H1 (cell line): ENCODE measurements at regions not wholly inside any gene's neighbourhood (a gene's known extent, or its start where the extent isn't known, plus 50 kb on each side); places are given as distances from the start of the nearest gene placed in this dataset.

Source experiments
- CTCF ChIA-PET: fragments of 300-600 bp; sonication (Branson Sonifier 250); formaldehyde crosslinking; loops from one replicate; lab custom pipeline; 2021; ENCODE audit not compliant: partially characterized antibody; lab: Charles Lee
- POLR2A ChIA-PET: fragments of 300-600 bp; sonication (Branson Sonifier 250); formaldehyde crosslinking; loops from one replicate; lab custom pipeline; 2021; ENCODE audit warnings: inconsistent platforms; ENCODE audit not compliant: partially characterized antibody; lab: Charles Lee
- DNase-seq, 2 experiments: peaks; one replicate each; pipeline versions ENCODE4 v3.0.0 to v3.0.0-alpha.2; 2010 to 2022; ENCODE audit warnings: low spot score in 2 of 2, low read depth in 1 of 2, mixed read lengths in 1 of 2
- FAIRE-seq: peaks from 2 replicates; lab custom pipeline; 2011; peaks lifted over from hg19 to GRCh38; lab: Jason Lieb, UNC
- H2AFZ ChIP-seq: 2 replicates; pipeline ENCODE4 v1.8.1; 2012; ENCODE audit warnings: low read length, inconsistent platforms
- H2AK5ac ChIP-seq: 2 replicates; pipeline ENCODE4 v1.6.1; 2013; ENCODE audit warnings: low read depth, low read length
- H2BK120ac ChIP-seq: replicated peaks from 2 replicates; pipeline ENCODE3; 2013; ENCODE audit warnings: low read depth, low read length, inconsistent platforms
- H2BK12ac ChIP-seq: 2 replicates; pipeline ENCODE4 v1.6.1; 2013; ENCODE audit warnings: low read depth, low read length
- H2BK15ac ChIP-seq: 2 replicates; pipeline ENCODE4 v1.6.1; 2013; ENCODE audit warnings: low read length
- H2BK20ac ChIP-seq: 2 replicates; pipeline ENCODE4 v1.6.1; 2013; ENCODE audit warnings: low read length
- H2BK5ac ChIP-seq: 2 replicates; pipeline ENCODE4 v1.6.1; 2013; ENCODE audit warnings: low read depth, low read length
- H3K14ac ChIP-seq: 2 replicates; pipeline ENCODE4 v1.6.1; 2013; ENCODE audit warnings: inconsistent platforms; ENCODE audit not compliant: insufficient read length
- H3K18ac ChIP-seq: 2 replicates; pipeline ENCODE4 v1.6.1; 2013; ENCODE audit warnings: low read length; ENCODE audit errors: extremely low read depth
- H3K23ac ChIP-seq: 2 replicates; pipeline ENCODE4 v1.6.1; 2013; ENCODE audit warnings: inconsistent platforms; ENCODE audit not compliant: insufficient read length
- H3K23me2 ChIP-seq: 2 replicates; pipeline ENCODE4 v1.6.1; 2013; ENCODE audit warnings: low read depth, low read length
- H3K27ac ChIP-seq: 2 replicates; pipeline ENCODE4 v1.6.1; 2011; ENCODE audit warnings: low read depth, low read length, inconsistent platforms
- H3K27me3 ChIP-seq, 4 experiments: replicated peaks in 1 of 4; 1 replicate in 1 of 4; 2 replicates in 3 of 4; pipeline versions ENCODE4 v1.6.1 to v1.8.1; 2011 to 2013; ENCODE audit warnings: low read length in 3 of 4, mild to moderate bottlenecking in 3 of 4, inconsistent platforms in 2 of 4, mixed read lengths in 2 of 4, moderate library complexity in 1 of 4; ENCODE audit not compliant: control insufficient read depth in 3 of 4, insufficient read depth in 3 of 4; ENCODE audit errors: extremely low read depth in 1 of 4
- H3K36me3 ChIP-seq, 4 experiments: 2 replicates each; pipeline versions ENCODE4 v1.6.1 to v1.8.1; 2011 to 2013; ENCODE audit warnings: mild to moderate bottlenecking in 4 of 4, low read length in 3 of 4, moderate library complexity in 2 of 4, control low read depth in 1 of 4, inconsistent platforms in 1 of 4; ENCODE audit not compliant: insufficient read depth in 4 of 4, control insufficient read depth in 2 of 4
- H3K4ac ChIP-seq: replicated peaks from 2 replicates; pipeline ENCODE3; 2013; ENCODE audit warnings: low read length, low read depth, mixed read lengths, inconsistent platforms; ENCODE audit not compliant: insufficient read length
- H3K4me1 ChIP-seq, 4 experiments: replicated peaks in 1 of 4; 1 replicate in 1 of 4; 2 replicates in 3 of 4; pipeline versions ENCODE4 v1.6.1 to v1.8.1; 2011 to 2013; ENCODE audit warnings: low read length in 3 of 4, inconsistent platforms in 2 of 4, mixed read lengths in 1 of 4; ENCODE audit not compliant: insufficient read depth in 4 of 4, control insufficient read depth in 3 of 4
- H3K4me2 ChIP-seq, 2 experiments: 2 replicates each; pipeline versions ENCODE4 v1.6.1 to v1.8.1; 2011 to 2013; ENCODE audit warnings: low read depth in 2 of 2, low read length in 2 of 2, control low read depth in 1 of 2, inconsistent platforms in 1 of 2, mild to moderate bottlenecking in 1 of 2; ENCODE audit not compliant: insufficient read depth in 1 of 2
- H3K4me3 ChIP-seq, 4 experiments: fragments of 200-600, 300-600 bp in 1 of 4; sonication (generic), shearing (Covaris generic), sonication (Bioruptor Twin) in 1 of 4; 2 replicates each; pipeline versions ENCODE4 v1.5.1 to v1.8.1; 2011 to 2016; ENCODE audit warnings: low read length in 4 of 4, low read depth in 3 of 4, control low read depth in 2 of 4, inconsistent platforms in 2 of 4, mild to moderate bottlenecking in 2 of 4, mixed read lengths in 1 of 4, moderate library complexity in 1 of 4; ENCODE audit not compliant: insufficient read depth in 2 of 4; ENCODE audit errors: extremely low read depth in 1 of 4
- H3K56ac ChIP-seq: replicated peaks from 2 replicates; pipeline ENCODE3; 2013; ENCODE audit warnings: low read depth, mild to moderate bottlenecking, mixed read lengths, low read length, inconsistent platforms; ENCODE audit not compliant: insufficient read length
- H3K79me1 ChIP-seq: 2 replicates; pipeline ENCODE4 v1.6.1; 2013; ENCODE audit warnings: low read depth, low read length, control low read depth
- H3K79me2 ChIP-seq, 2 experiments: 2 replicates each; pipeline versions ENCODE4 v1.6.1 to v1.8.1; 2012 to 2013; ENCODE audit warnings: low read length in 2 of 2, mild to moderate bottlenecking in 2 of 2, inconsistent platforms in 1 of 2; ENCODE audit not compliant: insufficient read depth in 2 of 2, control insufficient read depth in 1 of 2
- H3K9ac ChIP-seq, 4 experiments: replicated peaks in 1 of 4; 1 replicate in 1 of 4; 2 replicates in 3 of 4; pipeline versions ENCODE4 v1.6.1 to v1.8.1; 2011 to 2013; ENCODE audit warnings: low read depth in 3 of 4, low read length in 3 of 4, control low read depth in 2 of 4, mild to moderate bottlenecking in 2 of 4, moderate library complexity in 2 of 4, inconsistent platforms in 1 of 4; ENCODE audit errors: extremely low read depth in 1 of 4
- H3K9me3 ChIP-seq, 2 experiments: 2 replicates each; pipeline versions ENCODE4 v1.6.1 to v1.8.1; 2012 to 2013; ENCODE audit warnings: mild to moderate bottlenecking in 2 of 2, moderate library complexity in 2 of 2, control low read depth in 1 of 2, inconsistent platforms in 1 of 2, low read depth in 1 of 2, low read length in 1 of 2, mixed read lengths in 1 of 2; ENCODE audit not compliant: insufficient read depth in 2 of 2
- H4K20me1 ChIP-seq, 2 experiments: replicated peaks in 1 of 2; 2 replicates each; pipeline versions ENCODE3 to v1.8.1; 2011 to 2013; ENCODE audit warnings: inconsistent platforms in 2 of 2, low read length in 2 of 2, mild to moderate bottlenecking in 1 of 2; ENCODE audit not compliant: insufficient read depth in 2 of 2, control insufficient read depth in 1 of 2
- H4K5ac ChIP-seq: 2 replicates; pipeline ENCODE4 v1.6.1; 2013; ENCODE audit warnings: low read length, low read depth, mixed read lengths, inconsistent platforms; ENCODE audit not compliant: insufficient read length
- H4K8ac ChIP-seq: 2 replicates; pipeline ENCODE4 v1.8.0; 2013; ENCODE audit warnings: mild to moderate bottlenecking, moderate library complexity, low read length, inconsistent platforms; ENCODE audit not compliant: insufficient read depth; ENCODE audit errors: extremely low read depth
- H4K91ac ChIP-seq: replicated peaks from 2 replicates; pipeline ENCODE3; 2013; ENCODE audit warnings: low read length, mixed read lengths, inconsistent platforms; ENCODE audit not compliant: insufficient read length
- JUND ChIP-seq: IDR thresholded peaks from 2 replicates; pipeline ENCODE4 v1.6.1; 2011; ENCODE audit warnings: mild to moderate bottlenecking, improper control_type of control experiment, low read length
- MAX ChIP-seq: IDR thresholded peaks from 2 replicates; pipeline ENCODE4 v1.6.1; 2012; ENCODE audit warnings: inconsistent platforms
- RAD21 ChIP-seq, 2 experiments: IDR thresholded peaks in 1 of 2; conservative IDR thresholded peaks in 1 of 2; 2 replicates each; pipeline ENCODE4 v1.6.1; 2011; ENCODE audit warnings: low read depth in 2 of 2, low read length in 2 of 2, improper control_type of control experiment in 1 of 2, inconsistent platforms in 1 of 2, mild to moderate bottlenecking in 1 of 2, moderate library complexity in 1 of 2
- TBP ChIP-seq: IDR thresholded peaks from 2 replicates; pipeline ENCODE4 v1.6.1; 2011; ENCODE audit warnings: low read depth, low read length, improper control_type of control experiment
- TCF12 ChIP-seq: IDR thresholded peaks from 2 replicates; pipeline ENCODE4 v1.6.1; 2011; ENCODE audit warnings: low read depth, mild to moderate bottlenecking, low read length
- WGBS, 2 experiments: shearing (Covaris generic) in 1 of 2; methylation state at CpG; one replicate each; pipeline versions ENCODE4 v1.1.6 to v1.1.7; 2013 to 2015; ENCODE audit warnings: low lambda C conversion rate in 2 of 2, mixed read lengths in 2 of 2, inconsistent platforms in 1 of 2, low coverage in 1 of 2, missing lambda C conversion rate in 1 of 2; ENCODE audit not compliant: insufficient replicate concordance in 2 of 2, insufficient coverage in 1 of 2, insufficient read length in 1 of 2; ENCODE audit errors: extremely low coverage in 1 of 2, missing lambda C conversion rate in 1 of 2; 5-methylcytosine and 5-hydroxymethylcytosine counted together

- no peak overlapping the region for H2BK5ac ChIP-seq
- no peak overlapping the region for H3K56ac ChIP-seq
- H2AK5ac ChIP-seq: no peak overlapping the region
- no peak overlapping the region for H4K5ac ChIP-seq
- no peak overlapping the region for H3K14ac ChIP-seq
- TF ChIP-seq RAD21 (IDR thresholded peaks at IDR 0.05 in 1 of 2, conservative IDR thresholded peaks at IDR 0.05 in 1 of 2; ENCODE audit: low read depth in 2 of 2, low read length in 2 of 2): no peak
- TF ChIP-seq JUND: no peak
- TF ChIP-seq TCF12: no peak
- no peak for TF ChIP-seq MAX
- no peak for TF ChIP-seq TBP
- no peak overlapping the region for H3K18ac ChIP-seq
- no peaks in the 10 kb centered on the region for H4K20me1 ChIP-seq
- H4K91ac ChIP-seq: no peak overlapping the region
- WGBS, 2 experiments: 68% methylated on average over 4 of the region's 4 CpGs; no CpG with 5 or more reads in 1 of the 2 experiments
- no peaks in the 10 kb centered on the region for H3K23me2 ChIP-seq
- H3K36me3 ChIP-seq: no peaks in the 10 kb centered on the region
- DNase-seq (no peak), FAIRE-seq (no peak)
- no peaks in the 10 kb centered on the region for H3K9me3 ChIP-seq
- H4K8ac ChIP-seq: no peak overlapping the region; the same call in 1 of the 2 replicates
- H2AFZ ChIP-seq: no peak overlapping the region
- no peaks in the 10 kb centered on the region for H3K4me1 ChIP-seq
- no peaks in the 10 kb centered on the region for H3K27me3 ChIP-seq
- H3K4ac ChIP-seq: no peak overlapping the region
- H3K27ac ChIP-seq: no peak overlapping the region
- H3K79me1 ChIP-seq: no peaks in the 10 kb centered on the region
- no peak overlapping the region; a peak in 2 of 7 replicates for H3K9ac ChIP-seq
- H3K4me2 ChIP-seq: no peak overlapping the region
- H2BK20ac ChIP-seq: no peak overlapping the region
- POLR2A ChIA-PET: no interaction called here
- H2BK120ac ChIP-seq: no peak overlapping the region
- H2BK12ac ChIP-seq: no peak overlapping the region
- H3K79me2 ChIP-seq: no peaks in the 10 kb centered on the region
- H3K4me3 ChIP-seq: no peak overlapping the region
- no peak overlapping the region for H3K23ac ChIP-seq
- no peak overlapping the region for H2BK15ac ChIP-seq
- CTCF ChIA-PET: interaction anchor here (1.6 kb wide), 1 partner anchor 20 kb away, joined by 3 read pairs; no protein-coding TSS in a partner anchor
Measured at GRCh38 chr1:213604477-213604876, 383.3 kb upstream of the PROX1 start.
